ENCODE measurements at regions not wholly inside any gene's neighbourhood (a gene's known extent, or its start where the extent isn't known, plus 50 kb on each side); places are given as distances from the start of the nearest gene placed in this dataset.

- H2BK20ac ChIP-seq (ENCODE audit: low read length): no peak overlapping the region
- H2BK120ac ChIP-seq (replicated peaks; ENCODE audit: low read depth, low read length): no peak overlapping the region
- H3K23ac ChIP-seq (ENCODE audit: insufficient read length): no peak overlapping the region
- ChIA-PET CTCF (ENCODE audit: partially characterized antibody) (interaction anchor here (1.0 to 1.6 kb wide), 2 partner anchors 10 to 93 kb away, joined by 3 read pairs; no protein-coding TSS in a partner anchor), POLR2A (ENCODE audit: partially characterized antibody) (no interaction called here)
- no peaks in the 10 kb centered on the region for H3K23me2 ChIP-seq (ENCODE audit: low read depth, low read length)
- H3K79me1 ChIP-seq (ENCODE audit: low read depth, low read length): no peaks in the 10 kb centered on the region
- H3K4me1 ChIP-seq (replicated peaks in 1 of 4; ENCODE audit: control insufficient read depth in 3 of 4, insufficient read depth in 4 of 4, low read length in 3 of 4): no peaks in the 10 kb centered on the region
- H3K27me3 ChIP-seq (replicated peaks in 1 of 4; ENCODE audit: control insufficient read depth in 3 of 4, extremely low read depth in 1 of 4, insufficient read depth in 3 of 4, low read length in 3 of 4): no peaks in the 10 kb centered on the region
- H3K9me3 ChIP-seq (ENCODE audit: insufficient read depth in 2 of 2, low read depth in 1 of 2, low read length in 1 of 2): no peaks in the 10 kb centered on the region
- H4K5ac ChIP-seq (ENCODE audit: insufficient read length, low read depth, low read length): no peak overlapping the region
- H2BK15ac ChIP-seq (ENCODE audit: low read length): no peak overlapping the region
- TF ChIP-seq RAD21 (IDR thresholded peaks at IDR 0.05 in 1 of 2, conservative IDR thresholded peaks at IDR 0.05 in 1 of 2; ENCODE audit: low read depth in 2 of 2, low read length in 2 of 2) (0 out of 4 replicates have a peak, but pooled peaks of 1 of the 2 experiments have one; percentile 14), NANOG (IDR thresholded peaks at IDR 0.05; ENCODE audit: insufficient read depth, low read depth, low read length, poor library complexity, severe bottlenecking) (no peak)
- 81% methylated on average over 1 of the region's 1 CpG; no CpG with 5 or more reads in 1 of the 2 experiments for WGBS, 2 experiments (ENCODE audit: extremely low coverage in 1 of 2, insufficient coverage in 1 of 2, insufficient read length in 1 of 2, insufficient replicate concordance in 2 of 2, low coverage in 1 of 2, low lambda C conversion rate in 2 of 2, missing lambda C conversion rate in 1 of 2)
- H3K14ac ChIP-seq (ENCODE audit: insufficient read length): no peak overlapping the region
- FAIRE-seq: no peak
- H3K79me2 ChIP-seq (ENCODE audit: control insufficient read depth in 1 of 2, insufficient read depth in 2 of 2, low read length in 2 of 2): no peaks in the 10 kb centered on the region
- H3K4ac ChIP-seq (replicated peaks; ENCODE audit: insufficient read length, low read depth, low read length): no peak overlapping the region
- no peak for DNase-seq (ENCODE audit: low read depth in 1 of 2, low spot score in 2 of 2)
- no peaks in the 10 kb centered on the region for H4K20me1 ChIP-seq (replicated peaks in 1 of 2; ENCODE audit: control insufficient read depth in 1 of 2, insufficient read depth in 2 of 2, low read length in 2 of 2)
- H3K36me3 ChIP-seq (ENCODE audit: control insufficient read depth in 2 of 4, insufficient read depth in 4 of 4, low read length in 3 of 4): no peaks in the 10 kb centered on the region
- H4K91ac ChIP-seq (replicated peaks; ENCODE audit: insufficient read length, low read length): no peak overlapping the region
- no peak overlapping the region for H3K4me2 ChIP-seq (ENCODE audit: insufficient read depth in 1 of 2, low read depth in 2 of 2, low read length in 2 of 2)
- no peak overlapping the region for H4K8ac ChIP-seq (ENCODE audit: extremely low read depth, insufficient read depth, low read length)
- H3K27ac ChIP-seq (ENCODE audit: low read depth, low read length): no peak overlapping the region
- H3K56ac ChIP-seq (replicated peaks; ENCODE audit: insufficient read length, low read depth, low read length): no peak overlapping the region
- H3K4me3 ChIP-seq (ENCODE audit: extremely low read depth in 1 of 4, insufficient read depth in 2 of 4, low read depth in 3 of 4, low read length in 4 of 4): no peak overlapping the region
- no peak overlapping the region for H3K18ac ChIP-seq (ENCODE audit: extremely low read depth, low read length)
- H2BK12ac ChIP-seq (ENCODE audit: low read depth, low read length): no peak overlapping the region
- peak overlapping the region; percentile 18; the same call in 1 of the 2 replicates for H2AFZ ChIP-seq (ENCODE audit: low read length)
- H2BK5ac ChIP-seq (ENCODE audit: low read depth, low read length): no peak overlapping the region
- H2AK5ac ChIP-seq (ENCODE audit: low read depth, low read length): no peak overlapping the region
- no peak overlapping the region for H3K9ac ChIP-seq (replicated peaks in 1 of 4; ENCODE audit: extremely low read depth in 1 of 4, low read depth in 3 of 4, low read length in 3 of 4)
Measured at GRCh38 chr5:130386155-130386554, 481.9 kb downstream of the CHSY3 start.

Data from H1 (cell line).